SH-SY5Y (cell line): ENCODE measurements at regions not wholly inside any gene's neighbourhood (a gene's known extent, or its start where the extent isn't known, plus 50 kb on each side); places are given as distances from the start of the nearest gene placed in this dataset.

Source experiments
- GATA2 ChIP-seq: IDR thresholded peaks from 2 replicates; pipeline ENCODE4 v1.6.1; 2011; ENCODE audit warnings: mild to moderate bottlenecking, low read depth, low read length
- GATA3 ChIP-seq: IDR thresholded peaks from 2 replicates; pipeline ENCODE4 v1.6.1; 2011; ENCODE audit warnings: low read depth, mild to moderate bottlenecking, low read length, moderate library complexity

DNA sequence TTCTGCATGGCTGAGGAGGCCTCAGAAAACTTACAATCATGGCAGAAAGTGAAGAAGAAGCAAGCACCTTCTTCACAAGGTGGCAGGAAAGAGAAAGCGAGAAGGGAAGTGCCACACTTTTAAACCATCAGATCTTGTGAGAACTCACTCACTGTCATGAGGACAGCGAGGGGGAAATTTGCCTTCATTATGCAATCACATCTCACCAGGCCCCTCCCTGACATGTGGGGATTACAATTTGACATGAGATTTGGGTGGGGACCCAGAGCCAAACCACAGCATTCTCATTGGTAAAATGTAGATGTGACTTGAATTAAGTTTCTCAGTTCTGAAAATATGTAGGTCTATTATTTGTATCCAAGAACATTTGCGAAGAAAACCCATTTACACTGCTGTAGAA, 854.8 kb downstream of the EPHA4 start:
- TF ChIP-seq GATA2 (no peak), GATA3 (no peak)

DNA sequence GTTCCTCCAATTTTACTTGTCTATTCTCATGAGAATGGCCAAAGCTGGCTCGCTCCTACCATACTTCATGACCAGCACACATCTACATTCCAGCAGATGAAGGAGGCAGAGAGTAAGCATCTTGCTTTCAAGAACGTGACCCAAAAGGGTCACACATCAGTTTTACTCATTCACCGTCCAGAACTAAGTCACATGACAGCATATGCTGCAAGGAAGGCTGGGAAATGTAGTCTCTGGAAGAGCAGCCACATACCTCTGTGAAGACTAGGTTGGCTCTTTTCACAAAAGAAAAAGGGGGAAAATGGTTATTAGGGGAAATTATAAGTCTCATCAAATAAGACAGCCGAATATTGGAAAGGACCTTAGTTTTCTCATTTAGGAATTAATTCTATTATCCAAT, 835.3 kb downstream of the EPHA4 start:
- TF ChIP-seq GATA2 (no peak), GATA3 (no peak)

DNA sequence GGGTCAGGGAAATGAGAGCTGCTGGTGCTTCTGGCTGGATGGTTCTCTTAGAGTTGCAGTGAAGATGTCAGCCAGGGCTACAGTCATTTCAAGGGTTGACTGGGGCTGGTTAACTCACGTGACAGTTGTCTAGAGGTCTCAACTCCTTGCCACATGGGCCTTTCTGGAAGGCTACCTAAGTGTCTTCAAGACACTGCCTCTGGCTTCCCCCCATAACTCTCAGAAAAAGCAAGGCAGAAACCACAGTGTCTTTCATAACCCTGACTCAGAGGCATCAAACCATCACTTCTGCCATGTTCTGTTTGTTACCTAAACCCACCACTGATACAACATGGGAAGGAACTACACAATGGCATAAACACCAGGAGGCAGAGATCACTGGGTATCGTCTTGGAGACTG, 828.9 kb downstream of the EPHA4 start:
- TF ChIP-seq GATA2 = no peak
- no peak for TF ChIP-seq GATA3

DNA sequence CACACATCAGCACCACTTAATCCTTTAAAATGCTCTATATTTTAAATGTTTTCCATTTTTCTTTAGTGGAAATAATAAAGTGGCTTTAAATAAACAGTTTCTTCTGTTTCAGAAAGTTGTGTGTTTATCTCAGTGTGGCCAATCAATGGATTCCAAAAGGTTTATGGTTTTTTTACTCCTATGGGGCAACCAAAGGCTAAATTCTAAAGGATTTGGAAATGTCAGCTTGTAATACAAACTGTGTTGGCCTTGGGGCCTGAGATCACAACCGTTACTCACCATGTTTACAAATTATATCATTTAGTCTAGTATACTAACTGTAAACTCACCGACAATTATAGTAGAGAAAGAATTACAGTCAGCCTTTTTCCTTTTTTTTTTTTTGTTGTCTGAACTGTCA, 827.2 kb downstream of the EPHA4 start:
- TF ChIP-seq GATA2 = no peak
- no peak for TF ChIP-seq GATA3

DNA sequence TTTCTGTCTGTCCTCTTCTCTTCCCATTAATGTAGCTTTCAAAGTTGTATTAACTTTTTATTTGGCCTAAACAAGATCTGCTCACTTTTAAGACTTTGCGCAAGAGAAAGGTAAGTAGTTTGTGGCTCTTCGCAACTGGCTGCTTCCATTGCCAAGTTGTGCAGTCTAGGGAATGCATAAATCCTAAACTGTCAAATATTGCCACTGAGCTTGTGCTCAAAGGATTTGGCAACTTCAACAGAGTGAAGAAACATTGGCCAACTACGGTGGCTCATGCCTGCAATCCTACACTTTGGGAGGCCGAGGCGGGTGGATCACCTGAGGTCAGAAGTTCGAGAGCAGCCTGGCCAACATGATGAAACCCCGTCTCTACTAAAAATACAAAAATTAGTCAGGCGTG, 826.4 kb downstream of the EPHA4 start:
- TF ChIP-seq GATA3 = no peak
- no peak for TF ChIP-seq GATA2

DNA sequence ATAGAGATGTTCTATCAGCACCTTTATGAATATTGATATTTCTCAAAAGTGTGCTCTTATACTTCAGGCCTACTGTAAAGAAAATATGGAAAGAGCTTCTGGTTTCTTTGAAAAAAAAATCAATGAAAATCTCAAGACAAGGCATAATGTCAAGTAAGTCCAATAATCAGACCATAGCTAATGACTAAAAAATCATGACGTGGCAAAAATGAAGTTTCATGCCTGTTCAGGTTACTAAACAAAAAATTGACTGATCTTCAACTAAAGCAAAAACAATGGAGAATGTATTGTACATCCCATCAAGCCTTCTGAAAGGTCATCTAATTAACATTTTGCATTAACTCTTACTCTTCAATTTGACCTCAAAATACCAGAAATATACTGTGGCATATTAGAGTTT, 824.4 kb downstream of the EPHA4 start:
- no peak for TF ChIP-seq GATA2

DNA sequence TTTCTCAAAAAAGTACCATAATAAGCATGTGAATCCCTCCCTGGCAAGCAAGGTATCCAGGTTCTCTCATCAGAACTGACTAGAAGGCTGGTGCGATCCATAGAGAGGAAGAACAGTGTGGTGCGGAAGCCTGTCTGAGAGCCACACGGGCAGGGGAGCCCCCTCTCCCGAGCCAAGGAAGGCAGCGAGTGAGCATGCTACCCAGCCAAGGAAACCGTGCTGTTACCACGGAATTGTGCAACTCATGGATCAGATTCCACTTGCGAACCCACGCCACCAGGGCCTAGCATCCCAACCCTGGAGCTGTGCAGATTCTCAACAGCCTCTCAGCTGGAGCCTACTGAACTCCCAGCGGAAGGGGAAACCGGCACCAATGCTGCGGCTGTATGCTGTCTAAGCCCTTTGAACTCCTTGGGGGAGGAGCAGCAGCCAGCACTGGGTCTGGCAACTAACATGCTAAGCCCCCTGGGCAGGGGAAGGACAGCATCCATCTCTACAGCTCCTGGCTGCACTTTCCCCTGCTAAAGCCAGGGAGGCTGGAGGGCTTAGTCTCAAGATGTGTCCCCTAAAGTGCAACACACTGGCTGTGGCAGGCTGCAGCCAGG, 823.1 kb downstream of the EPHA4 start:
- no peak for TF ChIP-seq GATA3
- no peak for TF ChIP-seq GATA2

DNA sequence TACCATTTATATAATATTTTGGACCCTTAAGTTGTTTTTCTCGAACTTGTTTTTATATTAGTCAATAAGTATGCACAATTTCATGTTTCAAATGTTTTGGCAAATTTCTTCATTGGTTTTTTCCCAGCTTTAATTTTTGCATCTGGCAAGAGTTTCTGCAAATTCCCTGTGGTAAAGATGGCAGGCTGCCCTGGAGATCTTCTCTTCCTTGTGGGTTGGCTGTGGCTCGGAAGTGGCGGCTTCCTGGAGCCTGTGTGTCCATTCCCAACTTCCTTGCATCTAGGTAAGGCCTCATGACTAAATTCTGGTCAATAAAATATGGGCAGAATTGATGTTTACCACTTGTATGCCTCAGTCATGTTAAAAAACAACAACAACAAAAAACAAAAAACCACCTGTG, 818.6 kb downstream of the EPHA4 start:
- TF ChIP-seq GATA3 = no peak
- no peak for TF ChIP-seq GATA2

DNA sequence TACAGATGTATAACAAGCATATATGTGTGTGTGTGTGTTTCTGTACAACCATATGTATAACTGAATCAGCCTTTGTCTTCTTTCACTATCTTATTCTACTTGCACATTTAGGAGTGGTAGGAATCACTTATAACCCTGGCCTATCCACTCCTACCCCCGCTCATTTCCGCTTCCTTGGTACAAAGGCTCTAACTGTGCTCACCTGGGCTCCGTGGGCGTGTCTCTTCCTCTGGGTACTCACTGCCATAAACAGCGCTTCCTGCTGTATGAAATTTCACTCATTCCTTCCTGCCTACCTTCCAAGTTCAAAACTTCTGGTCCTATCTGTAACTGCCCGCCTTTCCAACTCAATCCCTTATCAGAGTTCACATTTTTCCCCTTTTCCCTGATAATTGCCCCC, 815.5 kb downstream of the EPHA4 start:
- TF ChIP-seq GATA2 (no peak), GATA3 (no peak)

DNA sequence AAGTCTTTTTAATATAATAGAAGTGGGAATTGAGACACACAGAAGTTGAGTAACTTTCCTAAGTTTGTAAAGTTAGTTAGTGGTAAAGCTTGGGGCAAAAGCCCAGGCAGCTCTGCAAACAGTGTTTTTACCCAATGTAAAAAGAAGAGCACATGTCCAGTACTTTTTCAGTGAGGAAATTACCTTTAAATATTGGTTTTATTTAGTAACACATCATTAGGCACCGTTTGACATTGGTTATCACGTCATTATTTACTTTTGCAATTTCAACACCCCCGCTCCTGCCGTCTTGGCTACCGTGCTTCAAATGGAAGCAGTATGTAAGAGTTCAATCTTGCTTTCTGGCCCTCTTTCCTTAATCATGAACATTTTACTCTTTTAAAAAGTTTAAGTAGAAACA, 807.9 kb downstream of the EPHA4 start:
- TF ChIP-seq GATA3 (no peak), GATA2 (no peak)

DNA sequence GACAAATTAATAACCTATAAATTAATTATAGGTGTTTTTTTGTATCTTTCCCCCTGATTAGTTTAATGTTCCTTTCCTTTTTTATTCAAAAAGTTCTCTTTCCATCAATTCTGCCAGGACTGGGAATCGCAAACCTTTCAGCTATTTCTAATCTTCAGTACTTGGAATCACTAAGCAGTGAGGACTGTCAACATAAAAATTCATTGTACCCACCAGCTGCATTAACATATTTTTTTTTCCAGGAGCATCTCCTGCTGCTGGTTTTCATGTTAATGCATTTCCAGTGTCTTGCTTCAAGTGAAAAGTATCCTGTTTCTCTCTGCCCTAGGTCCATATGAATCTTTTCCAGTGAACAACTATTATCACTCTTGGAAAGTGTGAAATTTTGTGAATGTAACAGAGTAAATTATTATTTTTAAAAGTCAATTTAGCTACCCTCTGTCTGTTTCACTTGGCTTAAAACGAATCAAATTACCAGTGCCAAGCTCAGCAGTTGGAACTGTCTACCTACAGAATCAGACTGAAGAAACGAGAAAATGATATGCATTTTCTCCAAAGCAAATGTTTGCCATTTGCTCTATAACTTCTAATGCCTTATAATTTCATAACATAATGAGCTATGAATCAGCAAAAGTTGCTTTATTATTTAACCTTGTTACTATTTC, 804.4 kb downstream of the EPHA4 start:
- no peak for TF ChIP-seq GATA2
- no peak for TF ChIP-seq GATA3

DNA sequence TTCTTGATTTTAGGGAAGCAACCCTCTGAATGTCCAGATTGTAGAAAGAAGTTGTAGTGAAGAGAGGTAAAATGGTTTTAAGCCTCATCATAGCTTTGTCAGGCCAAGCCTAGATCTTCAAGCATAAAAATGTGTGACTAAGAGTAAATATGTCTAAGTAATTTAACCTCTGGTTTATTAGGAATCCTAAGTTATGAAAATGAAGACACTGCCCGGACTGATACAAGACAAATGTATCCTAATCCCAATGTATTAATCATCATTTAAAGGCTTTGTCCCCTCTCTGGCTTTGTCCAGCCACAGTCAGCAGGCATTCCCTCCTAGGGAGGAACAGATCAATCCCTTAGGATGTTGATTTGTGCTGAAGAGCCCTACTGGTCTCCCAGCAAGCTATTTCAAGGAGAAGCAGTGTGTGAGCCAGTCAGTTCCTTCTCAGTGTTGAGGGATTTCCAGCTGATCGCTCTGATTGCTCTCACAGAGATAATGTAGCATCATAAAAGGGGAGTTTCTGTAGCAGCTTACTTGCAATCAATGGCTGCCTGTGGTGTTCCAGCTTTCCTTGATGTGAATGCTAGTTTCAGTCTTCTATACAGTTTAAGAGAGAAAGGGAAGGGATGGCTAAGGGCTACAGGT, 796.1 kb downstream of the EPHA4 start:
- no peak for TF ChIP-seq GATA2
- TF ChIP-seq GATA3 = no peak

DNA sequence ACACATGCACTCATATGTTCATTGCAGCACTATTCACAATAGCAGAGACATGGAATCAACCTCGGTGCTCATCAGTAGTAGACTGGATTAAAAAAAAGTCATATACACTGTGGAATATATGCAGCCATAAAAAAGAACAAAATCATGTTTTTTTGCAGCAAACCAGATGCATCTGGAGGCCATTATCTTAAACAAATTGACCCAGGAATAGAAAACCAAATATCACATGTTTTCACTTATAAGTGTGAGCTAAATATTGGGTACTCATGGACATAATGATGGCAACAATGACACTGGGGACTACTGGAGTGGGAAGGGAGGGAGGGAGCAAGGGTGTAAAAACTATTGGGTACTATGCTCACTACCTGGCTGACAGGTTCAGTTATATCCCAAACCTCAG, 792.6 kb downstream of the EPHA4 start:
- TF ChIP-seq GATA2 (no peak), GATA3 (no peak)

DNA sequence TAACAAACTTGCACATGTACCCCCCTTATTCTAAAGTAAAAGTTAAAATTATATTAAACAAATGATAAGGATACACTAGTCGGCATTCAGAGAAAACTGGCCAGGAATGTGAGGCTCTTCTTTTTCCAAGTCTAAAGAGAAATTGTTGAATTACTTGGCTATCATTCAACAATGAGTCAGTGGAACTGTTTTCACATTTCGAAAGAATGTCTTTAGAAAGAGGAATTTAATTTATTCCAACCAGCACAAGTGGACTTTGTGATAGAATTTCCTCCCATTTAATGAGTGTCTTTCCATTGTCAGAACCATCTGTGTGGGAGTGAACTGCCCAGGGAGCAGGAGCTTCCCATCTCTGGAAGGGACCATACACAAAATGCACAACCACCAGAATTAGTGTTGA, 792.2 kb downstream of the EPHA4 start:
- TF ChIP-seq GATA3 (no peak), GATA2 (no peak)

DNA sequence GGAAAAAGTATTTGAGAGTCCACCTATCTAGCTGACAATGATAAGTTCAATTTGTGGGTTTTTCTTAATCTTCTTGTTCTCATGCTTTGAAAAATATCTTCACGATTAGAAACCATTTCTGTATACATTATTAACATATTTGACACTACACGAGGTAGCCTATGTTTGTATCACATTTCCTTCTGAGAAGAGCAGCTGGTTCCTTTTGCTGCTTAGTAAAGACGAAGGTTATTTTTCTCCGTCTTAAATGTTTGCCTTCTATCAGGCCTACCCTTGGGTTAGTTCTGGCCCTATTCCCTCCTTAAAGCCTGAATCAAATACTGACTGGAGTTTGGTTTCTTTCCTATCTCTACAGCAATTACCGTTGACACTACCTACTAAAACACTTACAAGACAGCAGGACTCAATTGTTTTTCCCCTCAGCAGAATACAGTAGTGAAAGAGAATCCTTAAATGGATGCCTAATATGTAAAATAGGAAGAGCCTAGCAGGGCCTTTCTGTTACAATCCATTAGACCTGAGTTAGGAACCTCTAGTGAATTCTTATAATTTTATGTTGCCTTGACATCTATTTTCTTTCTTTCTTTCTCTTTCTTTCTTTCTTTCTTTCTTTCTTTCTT, 790.4 kb downstream of the EPHA4 start:
- TF ChIP-seq GATA3 (no peak), GATA2 (no peak)

DNA sequence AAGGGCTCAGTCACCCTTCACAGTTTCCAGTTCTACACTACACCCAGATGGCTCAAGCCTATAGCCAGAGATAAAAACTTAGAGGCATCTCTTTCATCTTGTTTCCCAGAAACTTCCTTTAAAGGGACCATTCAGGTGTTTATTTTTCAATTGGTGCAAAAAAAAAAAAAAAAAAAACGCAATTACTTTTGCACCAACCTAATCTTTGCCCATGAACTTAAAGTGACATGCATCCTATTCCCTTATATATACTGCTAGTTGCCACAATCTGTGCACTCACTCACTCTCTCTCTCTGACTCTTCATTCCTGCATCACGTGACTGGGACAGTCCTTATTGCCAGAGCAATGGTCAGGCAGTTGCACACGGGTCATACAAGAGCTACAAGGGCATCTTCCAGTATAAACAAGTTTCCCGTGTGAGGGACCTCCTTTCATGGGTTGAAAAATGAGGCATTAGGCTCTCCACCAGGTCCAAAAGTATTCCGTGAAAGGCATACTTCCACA, 789.4 kb downstream of the EPHA4 start:
- no peak for TF ChIP-seq GATA3
- no peak for TF ChIP-seq GATA2
